GM21717 (cell line): ENCODE measurements at regions not wholly inside any gene's neighbourhood (a gene's known extent, or its start where the extent isn't known, plus 50 kb on each side); places are given as distances from the start of the nearest gene placed in this dataset.
"Not testable (repeated sequence)": the region's sequence is repeated elsewhere in the genome, so short reads cannot be mapped to it uniquely, and the experiment has no call there.

Source experiments
- ATAC-seq: cut with Tn5 transposase; IDR thresholded peaks from one replicate; pipeline ENCODE4 v1.9.1; 2021; ENCODE audit warnings: mild to moderate bottlenecking, moderate library complexity; ENCODE audit not compliant: unreplicated experiment

- no peak for ATAC-seq
These were observed 119.7 kb upstream of the CRIM1 start for GRCh38 chr2:36235882-36236281.

- ATAC-seq, result no peak
These were observed 120.2 kb upstream of the CRIM1 start for GRCh38 chr2:36235426-36235825.

GRCh38 chr2:36223259-36223658, 132.3 kb upstream of the CRIM1 start:
- ATAC-seq, result no peak

GRCh38 chr2:36222485-36222884, 133.1 kb upstream of the CRIM1 start:
- no peak for ATAC-seq

GRCh38 chr2:36214691-36215090, 140.9 kb upstream of the CRIM1 start:
- no peak for ATAC-seq

GRCh38 chr2:36203366-36203765, 152.2 kb upstream of the CRIM1 start:
- ATAC-seq, result no peak

- ATAC-seq, result no peak
These were observed 158.2 kb upstream of the CRIM1 start for GRCh38 chr2:36197181-36197971.

GRCh38 chr2:36193680-36194079, 161.9 kb upstream of the CRIM1 start:
- ATAC-seq, result no peak

- ATAC-seq, result no peak
These were observed 162.6 kb upstream of the CRIM1 start for GRCh38 chr2:36192983-36193382.

GRCh38 chr2:36190097-36190496, 165.5 kb upstream of the CRIM1 start:
- ATAC-seq, result no peak

- ATAC-seq, result no peak
These were observed 170.0 kb upstream of the CRIM1 start for GRCh38 chr2:36185624-36186023.

GRCh38 chr2:36184848-36185247, 170.7 kb upstream of the CRIM1 start:
- no peak for ATAC-seq

GRCh38 chr2:36180789-36181482, 174.6 kb upstream of the CRIM1 start:
- not testable (repeated sequence) for ATAC-seq

GRCh38 chr2:36180293-36180692, 175.3 kb upstream of the CRIM1 start:
- ATAC-seq, result not testable (repeated sequence)

- not testable (repeated sequence) for ATAC-seq
These were observed 175.8 kb upstream of the CRIM1 start for GRCh38 chr2:36179668-36180269.

GRCh38 chr2:36178384-36178783, 177.2 kb upstream of the CRIM1 start:
- ATAC-seq, result no peak

- no peak for ATAC-seq
These were observed 178.3 kb upstream of the CRIM1 start for GRCh38 chr2:36177282-36177681.

GRCh38 chr2:36174920-36175319, 180.7 kb upstream of the CRIM1 start:
- no peak for ATAC-seq

GRCh38 chr2:36173760-36174404, 181.7 kb upstream of the CRIM1 start:
- ATAC-seq, result no peak

GRCh38 chr2:36172824-36173223, 182.8 kb upstream of the CRIM1 start:
- ATAC-seq, result no peak

GRCh38 chr2:36170805-36171204, 184.8 kb upstream of the CRIM1 start:
- no peak for ATAC-seq
